HG03432 (cell line): ENCODE measurements at regions not wholly inside any gene's neighbourhood (a gene's known extent, or its start where the extent isn't known, plus 50 kb on each side); places are given as distances from the start of the nearest gene placed in this dataset.
A peak's percentile ranks its signal among the peaks of the same experiment; 100 is the strongest.
"Not testable (repeated sequence)": the region's sequence is repeated elsewhere in the genome, so short reads cannot be mapped to it uniquely, and the experiment has no call there.

Experiments used
- ATAC-seq: cut with Tn5 transposase; IDR thresholded peaks from one replicate; pipeline ENCODE4 v1.9.1; 2021; ENCODE audit warnings: mild to moderate bottlenecking, moderate library complexity; ENCODE audit not compliant: unreplicated experiment

GRCh38 chr18:60020107-60020925 is 120.5 kb downstream of the PMAIP1 start:
- ATAC-seq = no peak

DNA sequence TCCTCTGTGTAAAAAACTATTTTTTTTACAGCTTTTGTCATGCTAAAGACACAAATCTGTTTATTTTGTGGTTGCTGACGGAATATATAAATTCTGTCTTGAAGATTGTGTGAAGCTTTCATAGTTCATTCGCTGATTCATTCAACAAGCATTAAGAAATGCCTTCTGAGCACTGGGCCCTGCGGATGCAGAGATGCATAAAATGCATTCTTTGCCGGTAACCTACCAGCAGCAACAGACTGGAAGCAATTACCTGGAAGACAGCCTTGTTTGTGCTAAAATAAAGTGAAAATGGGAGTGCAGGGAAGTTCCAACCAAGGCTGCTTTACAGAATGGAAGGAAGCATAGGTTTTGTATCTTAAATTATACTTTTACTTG is 119.7 kb downstream of the PMAIP1 start:
- ATAC-seq = no peak

GRCh38 chr18:60018618-60019462 is 119.0 kb downstream of the PMAIP1 start:
- ATAC-seq = no peak

DNA sequence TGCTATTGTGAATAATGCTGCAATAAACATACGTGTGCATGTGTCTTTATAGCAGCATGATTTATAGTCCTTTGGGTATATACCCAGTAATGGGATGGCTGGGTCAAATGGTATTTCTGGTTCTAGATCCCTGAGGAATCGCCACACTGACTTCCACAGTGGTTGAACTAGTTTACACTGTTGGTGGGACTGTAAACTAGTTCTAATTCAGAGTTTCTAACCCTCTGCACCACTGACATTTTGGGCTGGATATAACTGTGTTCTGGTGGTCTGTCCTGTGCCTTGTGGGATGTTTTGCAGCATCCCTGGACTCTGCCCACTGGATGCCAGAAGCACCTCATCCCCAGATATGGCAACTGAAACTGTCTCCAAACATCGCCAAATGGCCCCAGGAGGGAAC is 118.3 kb downstream of the PMAIP1 start:
- ATAC-seq = not testable (repeated sequence)

DNA sequence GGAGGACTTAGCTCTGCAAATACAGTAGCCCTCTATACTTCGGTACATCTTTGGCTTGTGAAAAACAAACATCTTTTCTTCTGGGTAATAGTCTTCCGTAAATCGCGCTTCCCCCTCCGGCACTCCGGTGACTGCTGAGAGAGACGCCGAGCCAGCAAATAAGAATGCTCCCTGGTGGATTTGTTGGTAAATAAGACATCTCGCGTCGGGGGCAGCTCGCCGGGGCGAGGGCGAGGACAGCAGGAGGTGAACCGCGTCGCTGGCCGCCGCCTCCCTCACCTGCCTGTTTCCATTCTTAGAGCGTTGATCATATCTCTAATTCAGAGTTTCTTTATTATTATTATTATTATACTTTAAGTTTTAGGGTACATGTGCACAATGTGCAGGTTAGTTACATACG is 117.6 kb downstream of the PMAIP1 start:
- ATAC-seq = no peak

DNA sequence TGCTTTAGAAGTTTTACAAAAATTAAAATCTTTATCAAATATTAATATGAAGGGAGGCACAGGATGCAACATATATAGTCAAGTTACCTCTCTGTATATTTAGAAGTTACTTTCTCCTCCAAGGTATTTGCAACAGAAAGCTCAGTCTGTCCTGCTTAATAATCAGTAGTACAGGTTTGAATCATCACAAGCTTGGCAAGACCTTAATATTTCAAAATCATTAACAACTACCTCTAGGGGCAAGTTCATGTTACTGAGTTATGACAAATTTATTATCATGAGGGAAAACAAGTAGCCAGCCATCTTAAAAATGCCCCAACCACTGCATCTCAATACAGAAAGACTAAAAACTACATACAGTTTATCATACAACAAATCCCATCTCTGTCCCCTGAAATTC is 116.0 kb downstream of the PMAIP1 start:
- not testable (repeated sequence) for ATAC-seq

DNA sequence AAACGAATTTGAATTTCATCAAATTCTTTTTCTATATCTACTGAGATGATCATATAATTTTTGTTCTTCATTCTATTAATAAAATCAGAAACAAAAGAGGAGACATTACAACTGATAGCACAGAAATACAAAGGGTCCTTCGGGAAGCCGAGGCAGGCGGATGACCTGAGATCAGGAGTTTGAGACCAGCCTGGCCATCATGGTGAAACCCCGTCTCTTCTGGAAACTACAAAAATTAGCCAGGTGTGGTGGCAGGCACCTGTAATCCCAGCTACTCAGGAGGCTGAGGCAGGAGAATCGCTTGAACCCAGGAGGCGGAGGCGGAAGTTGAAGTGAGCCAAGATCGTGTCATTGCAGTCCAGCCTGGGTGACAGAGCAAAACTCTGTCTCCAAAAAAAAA is 113.4 kb downstream of the PMAIP1 start:
- ATAC-seq = not testable (repeated sequence)

DNA sequence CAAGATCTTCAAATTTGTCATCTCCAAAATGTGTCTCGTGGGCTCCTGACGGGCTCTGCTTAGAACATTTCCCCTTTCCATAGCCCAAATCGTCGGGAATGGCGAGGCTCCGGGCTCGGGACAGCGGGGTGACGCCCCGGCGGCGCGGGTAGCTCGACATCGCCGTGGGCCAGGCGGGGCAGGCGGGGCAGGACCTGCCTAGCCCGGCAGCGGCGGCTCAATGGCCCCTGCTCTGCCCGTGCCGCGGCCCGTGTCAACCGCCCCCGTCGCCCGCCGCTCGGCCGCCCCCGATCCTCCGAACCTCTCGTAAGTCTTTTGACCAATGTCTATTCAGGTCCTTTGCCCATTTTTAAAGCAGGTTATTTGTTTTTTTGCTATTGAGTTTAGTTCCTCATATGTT is 111.2 kb downstream of the PMAIP1 start:
- no peak for ATAC-seq

- ATAC-seq = no peak
Observed at GRCh38 chr18:60010513-60010912, 110.7 kb downstream of the PMAIP1 start.

GRCh38 chr18:60007661-60008060 is 107.9 kb downstream of the PMAIP1 start:
- ATAC-seq = no peak

GRCh38 chr18:60003610-60004185 is 103.9 kb downstream of the PMAIP1 start:
- ATAC-seq = no peak

DNA sequence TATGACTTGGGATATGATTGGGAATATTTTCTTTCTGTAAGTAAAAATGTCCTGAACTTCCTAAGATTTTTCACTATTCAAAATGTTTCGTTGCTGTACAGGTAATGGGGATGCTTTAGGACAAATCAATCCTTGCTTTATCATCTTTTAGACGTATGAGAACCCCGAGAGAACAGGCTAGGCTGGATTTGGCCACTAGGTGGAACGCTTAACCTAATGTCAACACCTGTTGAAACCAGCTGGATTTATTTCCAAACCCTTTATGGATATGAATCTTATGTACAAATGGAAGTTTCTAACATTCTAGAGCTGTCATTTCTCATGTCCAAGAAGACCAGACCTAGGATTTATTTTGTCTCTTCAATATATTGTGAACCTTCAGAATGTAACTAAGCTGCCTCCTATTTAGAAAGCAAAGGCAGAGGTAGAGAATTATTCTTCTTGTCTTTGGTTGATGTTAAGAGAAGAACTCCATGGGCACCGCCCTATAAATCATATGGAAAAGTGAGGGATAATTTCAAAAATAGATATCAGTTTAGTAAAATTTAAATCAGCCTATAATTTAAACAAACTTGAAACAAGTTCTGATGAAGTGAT is 96.7 kb downstream of the PMAIP1 start:
- no peak for ATAC-seq

GRCh38 chr18:59994357-59994756 is 94.6 kb downstream of the PMAIP1 start:
- peak; percentile 66 for ATAC-seq

DNA sequence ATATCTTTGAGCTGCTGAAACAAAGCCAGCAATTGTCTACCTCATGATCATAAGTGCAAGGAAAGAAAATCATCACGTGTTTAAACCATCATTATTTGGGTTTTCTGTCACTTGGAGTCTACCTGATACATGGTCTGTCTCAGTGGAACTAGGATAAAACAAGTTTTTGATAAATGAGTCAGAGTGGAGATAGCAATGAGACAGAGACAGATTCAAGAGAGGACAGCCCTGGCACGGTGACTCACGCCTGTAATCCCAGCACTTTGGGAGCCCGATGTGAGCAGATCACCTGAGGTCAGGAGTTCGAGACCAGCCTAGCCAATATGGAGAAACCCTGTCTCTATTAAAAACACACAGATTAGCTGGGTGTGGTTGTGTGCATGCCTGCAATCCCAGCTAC is 93.8 kb downstream of the PMAIP1 start:
- no peak for ATAC-seq

DNA sequence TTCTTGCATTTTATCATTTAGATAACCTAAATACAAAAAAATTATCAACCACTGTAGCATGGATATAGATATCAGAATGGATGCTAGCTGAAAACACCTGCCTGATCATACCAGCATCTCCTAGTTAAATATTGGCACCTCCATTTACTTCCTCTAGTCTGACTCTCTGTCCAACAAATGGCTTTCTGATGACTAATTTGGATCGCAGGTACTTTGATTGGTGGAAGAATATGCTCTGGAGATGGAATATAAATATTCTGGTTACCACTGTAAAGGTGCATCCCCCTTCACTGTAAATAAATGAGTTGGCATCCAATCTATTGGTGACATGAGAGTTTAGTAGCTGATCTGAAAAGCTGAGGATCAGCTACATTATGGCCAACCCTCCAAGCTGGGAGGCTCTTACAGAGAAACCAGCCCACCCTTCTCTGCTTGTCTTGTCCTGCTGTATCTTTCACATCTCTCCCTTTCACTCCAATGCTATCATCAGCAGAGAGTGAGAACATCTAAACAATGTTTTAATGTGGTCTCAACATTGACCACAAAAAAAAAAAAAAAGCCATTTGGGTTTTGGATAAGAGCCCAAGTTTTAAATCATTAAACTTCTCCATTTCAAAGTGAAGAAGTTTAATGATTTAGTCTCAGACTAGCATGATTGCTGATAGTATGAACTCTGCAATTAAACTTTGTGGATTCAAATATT is 90.5 kb downstream of the PMAIP1 start:
- no peak for ATAC-seq

- peak; percentile 58 for ATAC-seq
Observed at GRCh38 chr18:59988098-59988706, 88.4 kb downstream of the PMAIP1 start.

- ATAC-seq = no peak
Observed at GRCh38 chr18:59987102-59987501, 87.3 kb downstream of the PMAIP1 start.

GRCh38 chr18:59986139-59986538 is 86.3 kb downstream of the PMAIP1 start:
- no peak for ATAC-seq

DNA sequence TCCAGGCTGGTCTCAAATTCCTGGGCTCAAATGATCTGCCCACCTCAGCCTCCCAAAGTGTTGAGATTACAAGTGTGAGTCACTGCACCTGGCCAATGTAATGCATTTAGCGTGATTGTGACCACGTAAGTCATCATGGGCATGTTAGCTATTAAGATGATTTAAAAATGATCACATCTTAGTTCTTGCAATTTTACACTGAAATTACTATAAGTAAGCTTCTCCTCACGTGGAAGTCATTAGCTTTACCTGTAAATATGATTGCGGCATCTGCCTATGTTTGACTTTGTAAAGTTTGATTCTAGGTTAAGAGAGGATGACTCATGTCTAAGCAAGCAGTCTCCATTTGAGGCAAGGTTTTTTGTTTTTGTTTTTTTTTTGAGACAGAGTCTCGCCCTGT is 85.5 kb downstream of the PMAIP1 start:
- ATAC-seq = no peak

- no peak for ATAC-seq
Observed at GRCh38 chr18:59983506-59983905, 83.7 kb downstream of the PMAIP1 start.
